ENCODE measurements at regions not wholly inside any gene's neighbourhood (a gene's known extent, or its start where the extent isn't known, plus 50 kb on each side); places are given as distances from the start of the nearest gene placed in this dataset.

GRCh38 chr13:111650626-111651025 lies 330.2 kb downstream of the TEX29 start:
- TF ChIP-seq, protein P1, sequence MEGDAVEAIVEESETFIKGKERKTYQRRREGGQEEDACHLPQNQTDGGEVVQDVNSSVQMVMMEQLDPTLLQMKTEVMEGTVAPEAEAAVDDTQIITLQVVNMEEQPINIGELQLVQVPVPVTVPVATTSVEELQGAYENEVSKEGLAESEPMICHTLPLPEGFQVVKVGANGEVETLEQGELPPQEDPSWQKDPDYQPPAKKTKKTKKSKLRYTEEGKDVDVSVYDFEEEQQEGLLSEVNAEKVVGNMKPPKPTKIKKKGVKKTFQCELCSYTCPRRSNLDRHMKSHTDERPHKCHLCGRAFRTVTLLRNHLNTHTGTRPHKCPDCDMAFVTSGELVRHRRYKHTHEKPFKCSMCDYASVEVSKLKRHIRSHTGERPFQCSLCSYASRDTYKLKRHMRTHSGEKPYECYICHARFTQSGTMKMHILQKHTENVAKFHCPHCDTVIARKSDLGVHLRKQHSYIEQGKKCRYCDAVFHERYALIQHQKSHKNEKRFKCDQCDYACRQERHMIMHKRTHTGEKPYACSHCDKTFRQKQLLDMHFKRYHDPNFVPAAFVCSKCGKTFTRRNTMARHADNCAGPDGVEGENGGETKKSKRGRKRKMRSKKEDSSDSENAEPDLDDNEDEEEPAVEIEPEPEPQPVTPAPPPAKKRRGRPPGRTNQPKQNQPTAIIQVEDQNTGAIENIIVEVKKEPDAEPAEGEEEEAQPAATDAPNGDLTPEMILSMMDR (conservative IDR thresholded peaks at IDR 0.05; ENCODE audit: low read depth, low read length): no peak
- no peak for TF ChIP-seq EZH2 (IDR thresholded peaks at IDR 0.05; ENCODE audit: borderline replicate concordance, low read depth, low read length, poor library complexity, severe bottlenecking)
